HG03469 (cell line): ENCODE measurements at regions not wholly inside any gene's neighbourhood (a gene's known extent, or its start where the extent isn't known, plus 50 kb on each side); places are given as distances from the start of the nearest gene placed in this dataset.
"Not testable (repeated sequence)": the region's sequence is repeated elsewhere in the genome, so short reads cannot be mapped to it uniquely, and the experiment has no call there.

Source experiments
- ATAC-seq: cut with Tn5 transposase; IDR thresholded peaks from one replicate; pipeline ENCODE4 v1.9.1; 2021; ENCODE audit warnings: mild to moderate bottlenecking, moderate library complexity, moderate number of reproducible peaks; ENCODE audit not compliant: unreplicated experiment

GRCh38 chr2:184302506-184302905, 295.8 kb upstream of the ZNF804A start:
- ATAC-seq = no peak

GRCh38 chr2:184304006-184304405, 294.3 kb upstream of the ZNF804A start:
- ATAC-seq = no peak

DNA sequence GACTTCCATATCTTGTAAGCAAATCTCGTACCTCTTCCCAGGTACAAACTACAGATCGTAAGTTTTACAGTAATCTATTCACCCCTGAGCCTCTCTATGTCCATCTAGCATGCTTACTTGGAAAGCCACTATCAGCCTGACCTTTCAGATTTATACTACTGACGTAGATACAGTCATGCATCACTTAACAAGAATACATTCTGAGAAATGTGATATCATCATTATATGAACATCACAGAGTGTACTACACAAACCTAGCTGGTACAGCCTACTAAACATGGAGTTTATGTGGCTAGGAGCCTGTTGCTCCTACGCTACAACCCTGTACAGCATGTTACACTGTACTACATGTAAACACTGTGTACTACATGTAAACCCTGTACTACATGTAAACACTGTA, 293.2 kb upstream of the ZNF804A start:
- no peak for ATAC-seq

GRCh38 chr2:184308706-184309105, 289.6 kb upstream of the ZNF804A start:
- no peak for ATAC-seq

GRCh38 chr2:184312970-184313369, 285.4 kb upstream of the ZNF804A start:
- ATAC-seq = no peak

GRCh38 chr2:184314829-184315228, 283.5 kb upstream of the ZNF804A start:
- no peak for ATAC-seq

- no peak for ATAC-seq
Measured at GRCh38 chr2:184316921-184317320, 281.4 kb upstream of the ZNF804A start.

DNA sequence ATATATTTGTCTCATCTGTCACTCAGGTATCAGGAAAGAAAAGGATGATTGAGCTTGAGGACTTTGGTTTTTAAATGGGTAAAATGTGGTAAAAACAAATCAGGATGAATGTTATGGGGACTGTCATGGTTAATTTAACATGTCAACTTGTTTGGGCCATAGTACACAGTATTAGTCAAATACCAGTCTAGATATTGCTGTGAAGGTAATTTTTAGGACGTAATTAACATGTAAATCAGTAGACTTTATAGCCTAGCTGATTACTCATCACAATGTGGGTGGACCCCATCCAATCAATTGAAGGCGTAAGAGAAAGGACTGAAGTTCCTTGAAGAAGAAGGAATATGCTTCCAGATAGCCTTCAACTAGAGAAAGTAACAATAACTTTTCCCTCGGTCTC, 275.7 kb upstream of the ZNF804A start:
- ATAC-seq = no peak

DNA sequence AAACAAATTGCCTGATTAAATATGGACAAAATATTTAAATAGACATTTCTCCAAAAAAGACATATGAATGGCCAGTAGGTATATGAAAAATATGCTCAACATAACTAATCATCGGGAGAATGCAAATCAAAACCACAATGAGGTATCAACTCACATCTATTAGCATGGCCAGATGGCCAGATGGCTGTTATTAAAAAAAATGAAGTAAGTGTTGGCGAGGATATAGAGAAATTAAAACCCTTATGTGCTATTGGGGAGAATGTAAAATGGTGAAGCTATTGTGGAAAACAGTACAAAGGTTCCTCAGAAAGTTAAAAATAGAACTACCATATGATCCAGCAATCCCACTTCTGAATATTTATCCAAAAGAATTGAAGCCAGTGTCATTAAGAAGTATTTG, 272.3 kb upstream of the ZNF804A start:
- no peak for ATAC-seq

DNA sequence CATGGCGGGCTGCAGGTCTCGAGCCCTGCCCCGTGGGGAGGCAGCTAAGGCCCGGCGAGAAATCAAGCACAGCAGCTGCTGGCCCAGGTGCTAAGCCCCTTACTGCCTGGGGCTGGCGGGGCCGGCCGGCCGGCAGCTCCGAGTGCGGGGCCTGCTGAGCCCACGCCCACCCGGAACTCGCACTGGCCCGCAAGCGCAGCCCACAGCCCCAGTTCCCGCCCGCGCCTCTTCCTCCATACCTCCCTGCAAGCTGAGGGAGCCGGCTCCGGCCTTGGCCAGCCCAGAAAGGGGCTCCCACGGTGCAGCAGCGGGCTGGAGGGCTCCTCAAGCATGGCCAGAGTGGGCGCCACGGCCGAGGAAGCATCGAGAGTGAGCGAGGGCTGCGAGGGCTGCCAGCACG, 270.5 kb upstream of the ZNF804A start:
- ATAC-seq = not testable (repeated sequence)

GRCh38 chr2:184330561-184330960, 267.8 kb upstream of the ZNF804A start:
- ATAC-seq = not testable (repeated sequence)

DNA sequence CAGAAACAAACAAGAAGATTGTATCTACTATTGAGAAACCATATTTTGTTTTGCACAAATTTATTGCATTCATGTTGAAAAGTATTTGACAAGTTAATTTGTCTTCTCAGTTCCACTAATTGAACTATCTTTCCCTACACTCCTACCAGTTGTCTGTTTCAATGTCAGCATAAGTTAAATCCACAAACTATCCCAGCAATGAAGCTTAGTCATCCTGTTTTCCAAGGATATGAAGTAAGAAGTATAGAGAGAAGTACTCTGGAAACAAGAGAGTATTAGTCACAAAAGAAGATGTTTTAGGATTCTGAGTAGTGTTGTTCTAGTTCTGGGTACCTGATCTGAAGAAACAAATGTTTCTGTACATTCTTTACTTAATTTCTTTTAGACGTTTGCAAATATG, 261.6 kb upstream of the ZNF804A start:
- no peak for ATAC-seq

- ATAC-seq = no peak
Measured at GRCh38 chr2:184338771-184339170, 259.6 kb upstream of the ZNF804A start.

DNA sequence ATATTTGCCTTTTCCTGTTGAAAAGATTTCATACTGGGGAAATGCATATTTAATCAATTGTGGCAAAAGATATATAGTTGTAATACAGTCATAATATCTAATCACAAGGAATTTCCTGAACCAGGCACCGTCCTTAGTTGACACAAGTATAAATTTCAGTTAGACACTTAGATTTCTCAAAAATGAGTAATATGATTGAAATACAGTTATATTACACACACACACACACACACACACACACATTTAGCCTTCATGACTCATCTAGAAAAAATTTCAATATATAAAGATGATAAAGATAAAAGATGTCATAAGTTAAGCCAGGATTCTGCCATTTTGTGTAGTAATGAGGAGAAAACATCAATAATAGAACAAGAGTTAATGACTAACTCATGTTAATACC, 258.4 kb upstream of the ZNF804A start:
- ATAC-seq = no peak

GRCh38 chr2:184346338-184346862, 251.9 kb upstream of the ZNF804A start:
- ATAC-seq = no peak

GRCh38 chr2:184351126-184351525, 247.2 kb upstream of the ZNF804A start:
- ATAC-seq = no peak

GRCh38 chr2:184357033-184357432, 241.3 kb upstream of the ZNF804A start:
- no peak for ATAC-seq

GRCh38 chr2:184359379-184359778, 238.9 kb upstream of the ZNF804A start:
- no peak for ATAC-seq

- no peak for ATAC-seq
Measured at GRCh38 chr2:184363213-184363612, 235.1 kb upstream of the ZNF804A start.

- ATAC-seq = no peak
Measured at GRCh38 chr2:184367211-184367610, 231.1 kb upstream of the ZNF804A start.

DNA sequence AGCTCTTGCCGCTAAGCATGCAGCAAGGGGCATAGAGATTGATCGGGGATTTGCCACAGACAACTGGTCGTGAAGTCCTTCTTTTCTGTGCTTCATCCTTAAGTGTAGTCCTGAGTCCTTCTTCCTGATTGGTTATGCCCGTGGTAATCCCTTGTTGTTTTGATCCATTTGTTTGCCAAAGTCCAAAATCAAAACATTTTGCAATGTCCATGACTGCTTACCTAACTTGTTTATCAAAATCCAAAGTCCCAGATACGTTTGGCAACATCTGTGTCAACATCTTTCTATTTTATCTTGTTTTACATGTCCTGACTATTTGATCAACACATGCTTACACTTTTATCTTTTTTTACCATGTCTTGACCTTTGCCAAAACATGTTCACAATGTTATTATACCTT, 229.0 kb upstream of the ZNF804A start:
- no peak for ATAC-seq

- ATAC-seq = no peak
Measured at GRCh38 chr2:184370954-184371353, 227.4 kb upstream of the ZNF804A start.

- no peak for ATAC-seq
Measured at GRCh38 chr2:184371641-184372040, 226.7 kb upstream of the ZNF804A start.

DNA sequence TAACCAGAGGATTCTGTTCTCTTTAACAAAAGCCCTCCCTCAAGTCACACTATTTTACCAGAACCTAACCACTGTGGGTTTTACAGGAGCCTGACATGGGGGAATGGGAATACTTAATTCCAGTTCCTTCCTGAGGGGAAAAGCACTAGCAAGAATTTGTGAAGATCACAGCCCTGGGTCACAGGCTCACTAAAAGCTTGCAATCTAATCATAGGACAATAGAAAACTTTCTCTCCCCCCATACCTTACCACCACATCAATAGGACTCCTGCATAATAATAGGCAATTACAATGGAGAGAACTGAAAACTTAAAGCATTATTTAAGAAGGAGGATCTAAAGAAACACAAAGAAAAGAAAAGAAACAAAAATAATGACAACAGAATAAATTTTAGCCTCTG, 225.8 kb upstream of the ZNF804A start:
- no peak for ATAC-seq
